ENCODE measurements at regions not wholly inside any gene's neighbourhood (a gene's known extent, or its start where the extent isn't known, plus 50 kb on each side); places are given as distances from the start of the nearest gene placed in this dataset.

DNA sequence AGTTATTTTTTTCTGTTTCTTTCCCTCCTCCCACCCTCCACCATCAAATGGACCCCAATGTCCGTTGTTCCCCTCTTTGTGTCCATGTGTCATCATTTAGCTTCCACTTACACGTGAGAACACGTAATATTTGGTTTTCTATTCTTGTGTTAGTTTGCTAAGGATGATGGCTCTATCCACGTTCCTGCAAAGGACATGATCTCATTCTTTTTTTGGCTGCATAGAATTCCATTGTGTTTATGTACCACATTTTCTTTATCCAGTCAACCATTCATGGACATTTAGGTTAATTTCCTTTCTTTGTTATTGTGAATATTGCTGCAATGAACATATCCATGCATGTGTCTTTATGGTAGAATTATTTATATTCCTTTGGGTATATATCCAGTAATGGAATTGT lies 91.3 kb upstream of the TNP1 start:
- no peak overlapping the region for H3K9ac ChIP-seq (ENCODE audit: insufficient read depth in 1 of 2, low read length in 2 of 2)
- H3K27ac ChIP-seq (ENCODE audit: low read depth in 1 of 2, low read length in 1 of 2), result no peak overlapping the region
- TF ChIP-seq, protein P1, sequence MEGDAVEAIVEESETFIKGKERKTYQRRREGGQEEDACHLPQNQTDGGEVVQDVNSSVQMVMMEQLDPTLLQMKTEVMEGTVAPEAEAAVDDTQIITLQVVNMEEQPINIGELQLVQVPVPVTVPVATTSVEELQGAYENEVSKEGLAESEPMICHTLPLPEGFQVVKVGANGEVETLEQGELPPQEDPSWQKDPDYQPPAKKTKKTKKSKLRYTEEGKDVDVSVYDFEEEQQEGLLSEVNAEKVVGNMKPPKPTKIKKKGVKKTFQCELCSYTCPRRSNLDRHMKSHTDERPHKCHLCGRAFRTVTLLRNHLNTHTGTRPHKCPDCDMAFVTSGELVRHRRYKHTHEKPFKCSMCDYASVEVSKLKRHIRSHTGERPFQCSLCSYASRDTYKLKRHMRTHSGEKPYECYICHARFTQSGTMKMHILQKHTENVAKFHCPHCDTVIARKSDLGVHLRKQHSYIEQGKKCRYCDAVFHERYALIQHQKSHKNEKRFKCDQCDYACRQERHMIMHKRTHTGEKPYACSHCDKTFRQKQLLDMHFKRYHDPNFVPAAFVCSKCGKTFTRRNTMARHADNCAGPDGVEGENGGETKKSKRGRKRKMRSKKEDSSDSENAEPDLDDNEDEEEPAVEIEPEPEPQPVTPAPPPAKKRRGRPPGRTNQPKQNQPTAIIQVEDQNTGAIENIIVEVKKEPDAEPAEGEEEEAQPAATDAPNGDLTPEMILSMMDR (IDR thresholded peaks at IDR 0.05; ENCODE audit: control extremely low read depth, extremely low read depth), result no peak
- H3K9me3 ChIP-seq (ENCODE audit: control insufficient read depth in 4 of 4, insufficient read depth in 3 of 4, low read length in 3 of 4), result peaks cover 0 to 3% (median 0%) of the 10 kb centered on the region in 4 donors
- H3K27me3 ChIP-seq (ENCODE audit: control insufficient read depth in 3 of 3, insufficient read depth in 3 of 3, low read length in 2 of 3), result no peaks in the 10 kb centered on the region
- H3K4me3 ChIP-seq, result no peak overlapping the region
- no peak for ATAC-seq (ENCODE audit: insufficient read depth, low FRiP score)
- 82 to 86% methylated on average over 4 of the region's 4 CpGs for WGBS, 2 donors
- H3K36me3 ChIP-seq (ENCODE audit: control insufficient read depth in 4 of 4, insufficient read depth in 4 of 4, low read length in 4 of 4), result no peaks in the 10 kb centered on the region
- no peaks in the 10 kb centered on the region for H3K4me1 ChIP-seq (ENCODE audit: control insufficient read depth in 5 of 5, insufficient read depth in 5 of 5, low read length in 5 of 5)
- DNase-seq, result no peak

DNA sequence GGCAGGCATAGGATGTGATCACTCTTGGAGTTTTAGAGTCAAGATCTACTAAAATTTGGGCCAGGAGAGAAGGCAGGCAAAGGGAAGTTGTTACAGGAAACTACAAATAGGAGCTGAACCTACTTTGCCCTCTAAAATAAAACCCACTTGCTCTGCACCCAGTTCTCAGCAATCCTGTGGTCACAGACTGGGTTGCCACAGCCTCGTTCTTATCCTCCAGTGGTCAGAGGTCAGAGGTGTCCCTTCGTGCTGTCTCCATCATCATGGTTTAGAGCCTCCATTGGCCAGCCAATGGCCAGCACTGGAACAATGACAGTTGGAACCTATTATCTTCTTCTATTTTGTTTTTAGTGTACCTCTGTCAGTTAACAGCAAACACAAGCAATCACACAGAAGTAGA lies 90.7 kb upstream of the TNP1 start:
- 45 to 52% methylated on average over 2 of the region's 2 CpGs for WGBS, 2 donors
- TF ChIP-seq, protein P1 (IDR thresholded peaks at IDR 0.05; ENCODE audit: control extremely low read depth, extremely low read depth), result no peak

DNA sequence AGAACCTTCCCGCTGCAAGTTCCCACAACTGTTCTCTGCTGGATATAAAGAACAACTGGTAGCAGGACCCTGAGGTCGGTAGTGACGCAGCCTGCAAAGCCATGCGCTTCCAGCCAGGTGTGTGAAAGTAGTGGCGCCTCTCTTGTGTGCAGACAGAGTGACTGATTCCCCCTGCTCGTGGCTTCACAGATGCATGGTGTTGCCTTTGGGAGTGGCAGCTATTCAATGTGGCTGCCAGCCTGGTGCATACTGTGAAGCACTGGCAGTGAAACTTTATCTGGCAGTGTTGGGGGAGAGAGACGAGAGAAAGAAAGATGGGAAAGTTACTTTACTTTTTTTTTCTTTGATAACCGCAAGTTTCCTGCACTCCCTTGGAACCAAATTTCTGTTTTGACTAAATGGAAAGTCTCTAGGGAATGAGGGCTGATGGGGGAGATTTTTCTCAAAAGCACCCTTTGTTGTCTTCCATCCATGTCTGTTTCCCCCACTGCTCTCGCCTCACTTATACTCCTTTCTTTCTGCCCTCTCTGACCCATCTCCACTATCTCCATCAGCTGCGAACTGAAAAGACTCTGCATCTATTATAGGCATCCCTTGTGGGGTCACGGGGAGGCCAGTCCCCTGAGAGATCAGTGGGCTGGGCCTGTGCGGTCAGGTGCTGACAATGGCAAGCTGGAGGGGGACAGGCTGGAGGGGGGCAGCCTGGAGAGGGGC lies 90.0 kb upstream of the TNP1 start:
- no peaks in the 10 kb centered on the region for H3K4me1 ChIP-seq (ENCODE audit: control insufficient read depth in 5 of 5, insufficient read depth in 5 of 5, low read length in 5 of 5)
- H3K9ac ChIP-seq (ENCODE audit: insufficient read depth in 1 of 2, low read length in 2 of 2), result no peak overlapping the region
- no peak overlapping the region for H3K4me3 ChIP-seq
- DNase-seq, result no peak
- H3K9me3 ChIP-seq (ENCODE audit: control insufficient read depth in 4 of 4, insufficient read depth in 3 of 4, low read length in 3 of 4), result no peaks in the 10 kb centered on the region
- WGBS, 2 donors, result 79 to 80% methylated on average over 12 of the region's 12 CpGs
- ATAC-seq (ENCODE audit: insufficient read depth, low FRiP score), result no peak
- no peaks in the 10 kb centered on the region for H3K36me3 ChIP-seq (ENCODE audit: control insufficient read depth in 4 of 4, insufficient read depth in 4 of 4, low read length in 4 of 4)
- H3K27ac ChIP-seq (ENCODE audit: low read depth in 1 of 2, low read length in 1 of 2), result no peak overlapping the region
- H3K27me3 ChIP-seq (ENCODE audit: control insufficient read depth in 3 of 3, insufficient read depth in 3 of 3, low read length in 2 of 3), result no peaks in the 10 kb centered on the region
- TF ChIP-seq, protein P1 (IDR thresholded peaks at IDR 0.05; ENCODE audit: control extremely low read depth, extremely low read depth), result no peak

More for the DNA sequence above, 90.7 kb upstream of the TNP1 start:
- Histone ChIP-seq H3K27me3 (ENCODE audit: control insufficient read depth in 3 of 3, insufficient read depth in 3 of 3, low read length in 2 of 3) (no peaks in the 10 kb centered on the region), H3K9ac (ENCODE audit: insufficient read depth in 1 of 2, low read length in 2 of 2) (no peak overlapping the region), H3K27ac (ENCODE audit: low read depth in 1 of 2, low read length in 1 of 2) (no peak overlapping the region), H3K9me3 (ENCODE audit: control insufficient read depth in 4 of 4, insufficient read depth in 3 of 4, low read length in 3 of 4) (peaks cover 0 to 3% (median 0%) of the 10 kb centered on the region in 4 donors), H3K36me3 (ENCODE audit: control insufficient read depth in 4 of 4, insufficient read depth in 4 of 4, low read length in 4 of 4) (no peaks in the 10 kb centered on the region), H3K4me3 (no peak overlapping the region), H3K4me1 (ENCODE audit: control insufficient read depth in 5 of 5, insufficient read depth in 5 of 5, low read length in 5 of 5) (no peaks in the 10 kb centered on the region)
- DNase-seq (no peak), ATAC-seq (ENCODE audit: insufficient read depth, low FRiP score) (no peak)

DNA sequence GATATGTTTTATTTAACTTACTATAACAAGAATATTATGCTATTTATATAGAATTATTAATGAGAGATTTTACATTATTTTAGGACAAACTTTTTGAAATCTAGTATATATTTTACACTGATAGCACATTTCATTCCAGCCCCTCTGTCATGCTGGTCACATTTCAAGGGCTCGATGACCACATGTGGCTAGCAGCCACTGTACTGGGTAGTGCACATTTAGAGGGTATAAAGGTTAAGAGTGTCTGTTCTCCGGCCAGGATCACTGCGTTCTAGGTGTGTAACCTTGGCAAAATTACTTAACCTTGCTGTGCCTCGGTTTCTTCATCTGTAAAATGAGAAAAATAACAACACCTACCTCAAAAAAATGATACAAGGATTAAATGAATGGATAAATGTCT lies 87.2 kb upstream of the TNP1 start:
- Histone ChIP-seq H3K9me3 (ENCODE audit: control insufficient read depth in 4 of 4, insufficient read depth in 3 of 4, low read length in 3 of 4) (no peaks in the 10 kb centered on the region), H3K27ac (ENCODE audit: low read depth in 1 of 2, low read length in 1 of 2) (no peak overlapping the region), H3K4me3 (no peak overlapping the region), H3K27me3 (ENCODE audit: control insufficient read depth in 3 of 3, insufficient read depth in 3 of 3, low read length in 2 of 3) (no peaks in the 10 kb centered on the region), H3K9ac (ENCODE audit: insufficient read depth in 1 of 2, low read length in 2 of 2) (no peak overlapping the region), H3K4me1 (ENCODE audit: control insufficient read depth in 5 of 5, insufficient read depth in 5 of 5, low read length in 5 of 5) (no peaks in the 10 kb centered on the region), H3K36me3 (ENCODE audit: control insufficient read depth in 4 of 4, insufficient read depth in 4 of 4, low read length in 4 of 4) (no peaks in the 10 kb centered on the region)
- ATAC-seq (ENCODE audit: insufficient read depth, low FRiP score) (no peak), DNase-seq (no peak)
- 88 to 92% methylated on average over 4 of the region's 4 CpGs for WGBS, 2 donors
- TF ChIP-seq, protein P1 (IDR thresholded peaks at IDR 0.05; ENCODE audit: control extremely low read depth, extremely low read depth), result no peak
